Osteocyte (in vitro differentiated cells): ENCODE measurements at regions not wholly inside any gene's neighbourhood (a gene's known extent, or its start where the extent isn't known, plus 50 kb on each side); places are given as distances from the start of the nearest gene placed in this dataset.
A peak's percentile ranks its signal among the peaks of the same experiment; 100 is the strongest.

Experiments
- DNase-seq: peaks from one replicate; pipeline ENCODE4 v3.0.0; 2021; ENCODE audit warnings: mixed read lengths; ENCODE audit not compliant: unreplicated experiment; ENCODE audit errors: extremely low spot score
- H3K27ac Mint-ChIP-seq: one replicate; pipeline ENCODE4 v1.8.0; 2021; ENCODE audit warnings: mild to moderate bottlenecking, mixed read lengths; ENCODE audit not compliant: unreplicated experiment
- H3K27me3 Mint-ChIP-seq: one replicate; pipeline ENCODE4 v1.8.0; 2021; ENCODE audit warnings: mixed read lengths; ENCODE audit not compliant: unreplicated experiment
- H3K36me3 Mint-ChIP-seq: one replicate; pipeline ENCODE4 v1.8.0; 2021; ENCODE audit warnings: mixed read lengths; ENCODE audit not compliant: unreplicated experiment
- H3K4me1 Mint-ChIP-seq: one replicate; pipeline ENCODE4 v1.8.0; 2021; ENCODE audit warnings: mixed read lengths; ENCODE audit not compliant: unreplicated experiment
- H3K4me3 Mint-ChIP-seq: one replicate; pipeline ENCODE4 v1.8.0; 2021; ENCODE audit warnings: mild to moderate bottlenecking, moderate library complexity, mixed read lengths; ENCODE audit not compliant: unreplicated experiment
- H3K9me3 Mint-ChIP-seq: one replicate; pipeline ENCODE4 v1.8.0; 2021; ENCODE audit warnings: mixed read lengths; ENCODE audit not compliant: unreplicated experiment
- CTCF ChIP-seq: fragments of 200-600 bp; sonication (generic); IDR thresholded peaks from 2 replicates; pipeline ENCODE4 v1.5.0; 2021; ENCODE audit warnings: antibody characterized with exemption, mild to moderate bottlenecking, moderate library complexity

- DNase-seq, result no peak
- H3K9me3 Mint-ChIP-seq, result no peaks in the 10 kb centered on the region
- no peaks in the 10 kb centered on the region for H3K4me1 Mint-ChIP-seq
- no peaks in the 10 kb centered on the region for H3K36me3 Mint-ChIP-seq
- peaks cover 53% of the 10 kb centered on the region for H3K27me3 Mint-ChIP-seq
- no peak overlapping the region for H3K4me3 Mint-ChIP-seq
- TF ChIP-seq CTCF, result no peak
- H3K27ac Mint-ChIP-seq, result no peak overlapping the region
Observed at GRCh38 chr2:204042401-204042800, 105.8 kb downstream of the ICOS start.

DNA sequence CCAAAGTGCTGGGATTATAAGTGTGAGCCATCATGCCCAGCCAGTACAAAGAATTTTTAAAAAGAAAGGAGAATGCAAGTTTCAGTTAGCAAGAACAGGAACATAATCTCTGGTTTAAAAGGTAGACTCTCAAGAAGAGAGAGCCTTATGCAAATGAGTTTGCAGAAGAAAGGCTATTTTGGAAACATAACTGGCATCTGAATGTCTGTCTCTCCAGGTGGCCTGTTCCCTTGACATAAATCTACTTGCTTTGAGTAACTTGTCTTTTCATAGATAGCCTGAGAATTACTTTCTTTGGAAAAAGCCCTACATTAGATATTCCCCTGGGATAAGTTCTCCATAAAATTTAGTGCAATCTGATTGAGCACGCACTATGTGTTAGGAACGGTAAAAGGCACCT lies 109.6 kb downstream of the ICOS start:
- TF ChIP-seq CTCF, result no peak
- Mint-ChIP-seq H3K4me1 (no peaks in the 10 kb centered on the region), H3K9me3 (no peaks in the 10 kb centered on the region), H3K27ac (no peak overlapping the region), H3K27me3 (peaks cover 55% of the 10 kb centered on the region), H3K36me3 (no peaks in the 10 kb centered on the region), H3K4me3 (no peak overlapping the region)
- no peak for DNase-seq

DNA sequence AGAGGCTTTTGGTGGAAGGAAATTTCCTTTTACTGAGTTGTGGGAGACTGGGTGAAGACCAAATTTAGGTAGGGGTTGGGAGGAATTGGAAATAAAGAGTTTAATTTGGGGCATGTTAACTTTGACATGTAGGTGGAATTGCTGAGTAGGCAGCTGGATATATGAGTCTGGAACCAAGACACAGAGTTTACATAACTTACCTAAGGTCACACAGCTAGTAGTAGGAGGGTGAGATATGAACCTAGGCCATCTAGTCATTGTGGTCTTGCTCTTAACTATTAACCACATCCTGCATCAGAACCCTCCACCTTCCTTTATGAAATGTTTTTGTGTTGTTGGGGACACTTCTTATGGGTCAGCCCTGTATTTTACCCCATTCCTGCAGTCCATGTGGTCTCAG lies 113.1 kb downstream of the ICOS start:
- H3K36me3 Mint-ChIP-seq, result no peaks in the 10 kb centered on the region
- H3K4me3 Mint-ChIP-seq, result no peak overlapping the region
- no peaks in the 10 kb centered on the region for H3K4me1 Mint-ChIP-seq
- no peak for TF ChIP-seq CTCF
- no peak for DNase-seq
- H3K27me3 Mint-ChIP-seq, result peaks cover 70% of the 10 kb centered on the region
- no peak overlapping the region for H3K27ac Mint-ChIP-seq
- no peaks in the 10 kb centered on the region for H3K9me3 Mint-ChIP-seq

GRCh38 chr2:204050681-204051080 lies 114.1 kb downstream of the ICOS start:
- no peaks in the 10 kb centered on the region for H3K36me3 Mint-ChIP-seq
- H3K4me3 Mint-ChIP-seq, result no peak overlapping the region
- no peak for TF ChIP-seq CTCF

GRCh38 chr2:204051476-204051875 lies 114.9 kb downstream of the ICOS start:
- Mint-ChIP-seq H3K36me3 (no peaks in the 10 kb centered on the region), H3K4me1 (no peaks in the 10 kb centered on the region), H3K27me3 (peaks cover 65% of the 10 kb centered on the region), H3K4me3 (no peak overlapping the region), H3K9me3 (no peaks in the 10 kb centered on the region), H3K27ac (no peak overlapping the region)
- no peak for DNase-seq
- peak; percentile 29 for TF ChIP-seq CTCF

More at GRCh38 chr2:204050681-204051080, 114.1 kb downstream of the ICOS start:
- no peaks in the 10 kb centered on the region for H3K4me1 Mint-ChIP-seq
- H3K27me3 Mint-ChIP-seq, result peaks cover 67% of the 10 kb centered on the region
- DNase-seq, result no peak
- no peak overlapping the region for H3K27ac Mint-ChIP-seq
- H3K9me3 Mint-ChIP-seq, result no peaks in the 10 kb centered on the region
